22Rv1 (cell line): ENCODE measurements at regions not wholly inside any gene's neighbourhood (a gene's known extent, or its start where the extent isn't known, plus 50 kb on each side); places are given as distances from the start of the nearest gene placed in this dataset.

Experiments
- ZFX ChIP-seq: fragments of 450-650 bp; IDR thresholded peaks from 2 replicates; pipeline ENCODE4 v1.6.1; 2017; ENCODE audit warnings: antibody characterized with exemption, borderline replicate concordance
- TF ChIP-seq, protein P1 (sequence below): fragments of 450-650 bp; IDR thresholded peaks from 2 replicates; pipeline ENCODE4 v1.5.1; 2017; ENCODE audit warnings: mild to moderate bottlenecking

DNA sequence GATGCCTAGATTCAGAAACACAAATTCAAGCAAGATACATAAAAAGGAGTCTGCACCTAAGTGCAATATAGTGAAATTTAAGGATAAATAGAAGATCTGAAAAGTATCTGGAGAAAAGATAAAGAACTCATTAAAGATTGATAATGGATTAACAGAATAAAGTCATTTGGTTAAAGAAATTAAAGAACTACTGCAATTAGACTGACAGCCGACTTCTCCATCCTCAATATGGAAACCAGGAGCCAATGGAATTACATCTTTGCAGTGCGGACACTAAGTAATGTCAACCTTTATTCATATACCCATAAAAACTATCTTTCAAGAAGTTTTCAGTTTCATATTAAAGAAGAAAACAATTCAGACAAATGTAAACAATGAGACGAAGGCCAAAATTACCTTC, 81.0 kb downstream of the MRPL36 start:
- TF ChIP-seq, protein P1, sequence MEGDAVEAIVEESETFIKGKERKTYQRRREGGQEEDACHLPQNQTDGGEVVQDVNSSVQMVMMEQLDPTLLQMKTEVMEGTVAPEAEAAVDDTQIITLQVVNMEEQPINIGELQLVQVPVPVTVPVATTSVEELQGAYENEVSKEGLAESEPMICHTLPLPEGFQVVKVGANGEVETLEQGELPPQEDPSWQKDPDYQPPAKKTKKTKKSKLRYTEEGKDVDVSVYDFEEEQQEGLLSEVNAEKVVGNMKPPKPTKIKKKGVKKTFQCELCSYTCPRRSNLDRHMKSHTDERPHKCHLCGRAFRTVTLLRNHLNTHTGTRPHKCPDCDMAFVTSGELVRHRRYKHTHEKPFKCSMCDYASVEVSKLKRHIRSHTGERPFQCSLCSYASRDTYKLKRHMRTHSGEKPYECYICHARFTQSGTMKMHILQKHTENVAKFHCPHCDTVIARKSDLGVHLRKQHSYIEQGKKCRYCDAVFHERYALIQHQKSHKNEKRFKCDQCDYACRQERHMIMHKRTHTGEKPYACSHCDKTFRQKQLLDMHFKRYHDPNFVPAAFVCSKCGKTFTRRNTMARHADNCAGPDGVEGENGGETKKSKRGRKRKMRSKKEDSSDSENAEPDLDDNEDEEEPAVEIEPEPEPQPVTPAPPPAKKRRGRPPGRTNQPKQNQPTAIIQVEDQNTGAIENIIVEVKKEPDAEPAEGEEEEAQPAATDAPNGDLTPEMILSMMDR = no peak
- TF ChIP-seq ZFX = no peak
